ENCODE measurements at regions not wholly inside any gene's neighbourhood (a gene's known extent, or its start where the extent isn't known, plus 50 kb on each side); places are given as distances from the start of the nearest gene placed in this dataset.

DNA sequence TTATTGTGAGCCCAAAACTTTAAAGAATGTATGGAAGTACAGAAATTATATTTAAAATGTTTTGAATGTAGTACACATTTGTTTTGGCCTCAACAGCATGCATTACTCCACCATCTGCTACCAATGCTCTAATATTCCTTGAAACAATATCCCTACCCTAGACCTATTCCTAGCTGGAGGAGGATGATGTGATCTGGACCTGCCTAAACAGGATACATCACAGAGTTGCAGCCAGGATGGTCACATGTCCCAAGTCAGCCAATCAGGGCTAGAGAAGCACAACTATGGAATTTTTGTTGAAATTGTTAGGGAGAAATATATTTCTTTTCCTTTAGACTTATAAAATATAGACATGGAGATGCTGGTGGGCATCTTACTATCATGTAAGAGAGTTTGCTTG is 623.3 kb upstream of the NR5A2 start:
- ChIA-PET CTCF (ENCODE audit: low intra/inter-chr PET ratio, low total read pairs) (no interaction called here), POLR2A (no interaction called here)
- Histone ChIP-seq H3K36me3 (replicated peaks in 1 of 2; ENCODE audit: control insufficient read depth in 1 of 2, insufficient read depth in 2 of 2, low read length in 2 of 2) (no peaks in the 10 kb centered on the region), H3K79me2 (ENCODE audit: insufficient read depth, low read length) (no peaks in the 10 kb centered on the region), H3K9me3 (ENCODE audit: low read length) (peaks cover 17% of the 10 kb centered on the region; the same call in 1 of the 2 replicates), H3K4me3 (replicated peaks in 1 of 3; ENCODE audit: insufficient read depth in 1 of 3, low read depth in 2 of 3, low read length in 3 of 3) (no peak overlapping the region), H4K20me1 (ENCODE audit: insufficient read depth, low read length) (no peaks in the 10 kb centered on the region), H3K4me2 (ENCODE audit: low read depth, low read length) (no peak overlapping the region), H3K27ac (ENCODE audit: extremely low read length, insufficient read depth, low read length) (no peak overlapping the region), H2AFZ (ENCODE audit: low read length) (no peak overlapping the region), H3K4me1 (ENCODE audit: insufficient read depth, low read length) (no peaks in the 10 kb centered on the region), H3K9ac (ENCODE audit: insufficient read depth, low read depth, low read length) (no peak overlapping the region), H3K27me3 (ENCODE audit: control insufficient read depth in 1 of 2, insufficient read depth in 2 of 2, low read length in 2 of 2) (no peaks in the 10 kb centered on the region)
- TF ChIP-seq ATRX (CRISPR knock-in tag; IDR thresholded peaks at IDR 0.05; ENCODE audit: borderline replicate concordance): no peak
- no peak for TF ChIP-seq ZNF772 (CRISPR knock-in tag; IDR thresholded peaks at IDR 0.05)
- BruUV-seq (replicated peaks): no TSS peak
- in situ Hi-C loops (cut with HindIII; ENCODE audit: extremely low pct_ligation_motif_present, low pct_unique_long_range_greater_than_20kb) (no loop called here), intact Hi-C loops (cut with micrococcal nuclease; ENCODE audit: unreplicated experiment) (no loop called here)
- DNase-seq (ENCODE audit: low spot score) (no peak), ATAC-seq (no peak), FAIRE-seq (no peak)

GRCh38 chr1:199404976-199405375 is 622.5 kb upstream of the NR5A2 start:
- Histone ChIP-seq H3K4me2 (ENCODE audit: low read depth, low read length) (no peak overlapping the region), H4K20me1 (ENCODE audit: insufficient read depth, low read length) (no peaks in the 10 kb centered on the region), H3K9me3 (ENCODE audit: low read length) (peaks cover 17% of the 10 kb centered on the region; the same call in 1 of the 2 replicates), H3K27me3 (ENCODE audit: control insufficient read depth in 1 of 2, insufficient read depth in 2 of 2, low read length in 2 of 2) (no peaks in the 10 kb centered on the region), H3K4me1 (ENCODE audit: insufficient read depth, low read length) (no peaks in the 10 kb centered on the region), H2AFZ (ENCODE audit: low read length) (no peak overlapping the region), H3K36me3 (replicated peaks in 1 of 2; ENCODE audit: control insufficient read depth in 1 of 2, insufficient read depth in 2 of 2, low read length in 2 of 2) (no peaks in the 10 kb centered on the region), H3K9ac (ENCODE audit: insufficient read depth, low read depth, low read length) (no peak overlapping the region), H3K4me3 (replicated peaks in 1 of 3; ENCODE audit: insufficient read depth in 1 of 3, low read depth in 2 of 3, low read length in 3 of 3) (no peak overlapping the region), H3K79me2 (ENCODE audit: insufficient read depth, low read length) (no peaks in the 10 kb centered on the region), H3K27ac (ENCODE audit: extremely low read length, insufficient read depth, low read length) (no peak overlapping the region)
- CTCF ChIA-PET (ENCODE audit: low intra/inter-chr PET ratio, low total read pairs): no interaction called here
- no peak for TF ChIP-seq ZNF570 (CRISPR knock-in tag; IDR thresholded peaks at IDR 0.05; ENCODE audit: borderline replicate concordance)
- no peak for TF ChIP-seq JUND (CRISPR knock-in tag; IDR thresholded peaks at IDR 0.05)
- no peak for TF ChIP-seq ZNF510 (CRISPR knock-in tag; IDR thresholded peaks at IDR 0.05; ENCODE audit: low read depth)
- no peak for TF ChIP-seq ZNF12 (CRISPR knock-in tag; IDR thresholded peaks at IDR 0.05)
- no peak for TF ChIP-seq NRL (CRISPR knock-in tag; IDR thresholded peaks at IDR 0.05; ENCODE audit: borderline replicate concordance)
- no peak for TF ChIP-seq DZIP1 (CRISPR knock-in tag; IDR thresholded peaks at IDR 0.05)
- no peak for TF ChIP-seq SMAD1 (CRISPR knock-in tag; IDR thresholded peaks at IDR 0.05; ENCODE audit: borderline replicate concordance, low read depth)
- TF ChIP-seq HHEX (CRISPR knock-in tag; IDR thresholded peaks at IDR 0.05): no peak
- TF ChIP-seq HMGXB3 (CRISPR knock-in tag; IDR thresholded peaks at IDR 0.05; ENCODE audit: borderline replicate concordance): no peak
- ATAC-seq (no peak), FAIRE-seq (no peak), DNase-seq (ENCODE audit: low spot score) (no peak)
- POLR2A ChIA-PET: no interaction called here
- intact Hi-C loops (cut with micrococcal nuclease; ENCODE audit: unreplicated experiment) (no loop called here), in situ Hi-C loops (cut with HindIII; ENCODE audit: extremely low pct_ligation_motif_present, low pct_unique_long_range_greater_than_20kb) (no loop called here)
- BruUV-seq (replicated peaks): no TSS peak
